ENCODE measurements at regions not wholly inside any gene's neighbourhood (a gene's known extent, or its start where the extent isn't known, plus 50 kb on each side); places are given as distances from the start of the nearest gene placed in this dataset.

GRCh38 chr1:228835456-228835855 lies 100.2 kb downstream of the RHOU start:
- H3K36me3 ChIP-seq: no peaks in the 10 kb centered on the region
- WGBS, 2 donors: 97 to 98% methylated on average over 5 of the region's 5 CpGs
- no peaks in the 10 kb centered on the region for H3K9me3 ChIP-seq
- H3K4me1 ChIP-seq: peaks cover 0 to 34% (median 27%) of the 10 kb centered on the region in 4 donors
- H3K4me3 ChIP-seq: no peak overlapping the region
- intact Hi-C loops (cut with DNase I): no loop called here
- no peaks in the 10 kb centered on the region for H3K27me3 ChIP-seq
- no peak for TF ChIP-seq EP300 (IDR thresholded peaks at IDR 0.05)
- no peak for TF ChIP-seq POLR2AphosphoS5 (IDR thresholded peaks at IDR 0.05)
- no peak for TF ChIP-seq CTCF (IDR thresholded peaks at IDR 0.05)
- TF ChIP-seq POLR2A (IDR thresholded peaks at IDR 0.05): no peak
- DNase-seq: no peak
- H3K27ac ChIP-seq: no peak overlapping the region

GRCh38 chr1:228835911-228836310 lies 100.6 kb downstream of the RHOU start:
- Histone ChIP-seq H3K4me3 (no peak overlapping the region), H3K27me3 (no peaks in the 10 kb centered on the region), H3K9me3 (no peaks in the 10 kb centered on the region), H3K4me1 (peaks cover 0 to 29% (median 23%) of the 10 kb centered on the region in 4 donors), H3K27ac (no peak overlapping the region), H3K36me3 (no peaks in the 10 kb centered on the region)
- no peak for TF ChIP-seq CTCF (IDR thresholded peaks at IDR 0.05)
- no peak for TF ChIP-seq EP300 (IDR thresholded peaks at IDR 0.05)
- TF ChIP-seq POLR2A (IDR thresholded peaks at IDR 0.05): no peak
- TF ChIP-seq POLR2AphosphoS5 (IDR thresholded peaks at IDR 0.05): no peak
- intact Hi-C loops (cut with DNase I): no loop called here
- DNase-seq: no peak
- 84 to 88% methylated on average over 3 of the region's 3 CpGs for WGBS, 2 donors

GRCh38 chr1:228836427-228836826 lies 101.1 kb downstream of the RHOU start:
- WGBS, 2 donors: 16 to 70% methylated on average over 3 of the region's 3 CpGs
- TF ChIP-seq CTCF (IDR thresholded peaks at IDR 0.05) (no peak), EP300 (IDR thresholded peaks at IDR 0.05) (no peak), POLR2A (IDR thresholded peaks at IDR 0.05) (peak in 1 of 2 donors; percentile 25), POLR2AphosphoS5 (IDR thresholded peaks at IDR 0.05) (no peak)
- Histone ChIP-seq H3K9me3 (no peaks in the 10 kb centered on the region), H3K27me3 (no peaks in the 10 kb centered on the region), H3K4me1 (peaks cover 0 to 25% (median 21%) of the 10 kb centered on the region in 4 donors), H3K27ac (no peak overlapping the region), H3K4me3 (no peak overlapping the region), H3K36me3 (no peaks in the 10 kb centered on the region)
- DNase-seq: no peak
- intact Hi-C loops (cut with DNase I): no loop called here

- Histone ChIP-seq H3K4me3 (no peak overlapping the region), H3K36me3 (no peaks in the 10 kb centered on the region), H3K9me3 (no peaks in the 10 kb centered on the region), H3K27me3 (no peaks in the 10 kb centered on the region), H3K27ac (no peak overlapping the region), H3K4me1 (peaks cover 0 to 28% (median 23%) of the 10 kb centered on the region in 4 donors)
- WGBS, 2 donors: 30 to 81% methylated on average over 8 of the region's 8 CpGs
- TF ChIP-seq POLR2A (IDR thresholded peaks at IDR 0.05) (no peak), POLR2AphosphoS5 (IDR thresholded peaks at IDR 0.05) (no peak), EP300 (IDR thresholded peaks at IDR 0.05) (no peak), CTCF (IDR thresholded peaks at IDR 0.05) (no peak)
- no peak for DNase-seq
- intact Hi-C loops (cut with DNase I): no loop called here
Measured at GRCh38 chr1:228837032-228837431, 101.8 kb downstream of the RHOU start.

Measured in sigmoid colon (tissue), 6 donors.